Adrenal gland (tissue), 5 donors: ENCODE measurements at regions not wholly inside any gene's neighbourhood (a gene's known extent, or its start where the extent isn't known, plus 50 kb on each side); places are given as distances from the start of the nearest gene placed in this dataset.

Source experiments
- CTCF ChIP-seq, 6 experiments: fragments of 450-650 bp in 4 of 6; fragments of 200-600 bp in 2 of 6; sonication (generic) in 1 of 6; IDR thresholded peaks; 1 replicate in 5 of 6; 2 replicates in 1 of 6; pipeline versions ENCODE4 v1.5.1 to v1.8.0; 2016 to 2021; ENCODE audit warnings: antibody characterized with exemption in 6 of 6, mild to moderate bottlenecking in 2 of 6, moderate library complexity in 1 of 6
- POLR2A ChIP-seq, 2 donors: fragments of 450-650 bp; IDR thresholded peaks; one replicate each; pipeline ENCODE4 v1.6.1; 2017; ENCODE audit warnings: antibody characterized with exemption in 2 of 2, mild to moderate bottlenecking in 2 of 2, moderate library complexity in 1 of 2
- donor health status: DM: no; HTN: no; CAD: no.

GRCh38 chr6:166870602-166871208 lies 85.6 kb downstream of the RNASET2 start:
- TF ChIP-seq CTCF (IDR thresholded peaks at IDR 0.05) (no peak), POLR2A (IDR thresholded peaks at IDR 0.05) (no peak)
